Fibroblast of lung (primary cell): ENCODE measurements at regions not wholly inside any gene's neighbourhood (a gene's known extent, or its start where the extent isn't known, plus 50 kb on each side); places are given as distances from the start of the nearest gene placed in this dataset.

Experiments
- DNase-seq, 2 donors: peaks; one replicate each; pipeline versions ENCODE4 v3.0.0 to v3.0.0-alpha.2; 2010; ENCODE audit warnings: low read depth in 2 of 2
- H2AFZ ChIP-seq: 2 replicates; pipeline ENCODE4 v1.5.1; 2012; ENCODE audit warnings: low read length, control low read depth, inconsistent platforms
- H3K27ac ChIP-seq: 2 replicates; pipeline ENCODE4 v1.5.1; 2011; ENCODE audit warnings: low read length, control low read depth; ENCODE audit not compliant: insufficient read depth
- H3K27me3 ChIP-seq: 2 replicates; pipeline ENCODE4 v1.5.1; 2011; ENCODE audit warnings: mild to moderate bottlenecking, low read length; ENCODE audit not compliant: control insufficient read depth, insufficient read depth
- H3K36me3 ChIP-seq: 2 replicates; pipeline ENCODE4 v1.5.1; 2011; ENCODE audit warnings: low read length; ENCODE audit not compliant: control insufficient read depth, insufficient read depth
- H3K4me1 ChIP-seq: 2 replicates; pipeline ENCODE4 v1.5.1; 2011; ENCODE audit warnings: low read length; ENCODE audit not compliant: control insufficient read depth, insufficient read depth; ENCODE audit errors: extremely low read depth
- H3K4me2 ChIP-seq: 2 replicates; pipeline ENCODE4 v1.5.1; 2011; ENCODE audit warnings: low read length, control low read depth; ENCODE audit not compliant: insufficient read depth; ENCODE audit errors: extremely low read depth
- H3K4me3 ChIP-seq, 4 experiments: fragments of 200-600 bp in 1 of 4; sonication (generic) in 1 of 4; replicated peaks in 1 of 4; 2 replicates each; pipeline ENCODE4 v1.5.1; 2011 to 2016; ENCODE audit warnings: low read length in 4 of 4, low read depth in 3 of 4, mild to moderate bottlenecking in 3 of 4, control low read depth in 2 of 4, inconsistent platforms in 1 of 4, mixed read lengths in 1 of 4; ENCODE audit not compliant: insufficient read depth in 1 of 4; ENCODE audit errors: control extremely low read depth in 1 of 4
- H3K79me2 ChIP-seq: 2 replicates; pipeline ENCODE4 v1.5.1; 2012; ENCODE audit warnings: mild to moderate bottlenecking, low read length, inconsistent platforms; ENCODE audit not compliant: control insufficient read depth, insufficient read depth
- H3K9ac ChIP-seq: 2 replicates; pipeline ENCODE4 v1.5.1; 2011; ENCODE audit warnings: mild to moderate bottlenecking, low read length, control low read depth; ENCODE audit not compliant: insufficient read depth
- H3K9me3 ChIP-seq: 2 replicates; pipeline ENCODE4 v1.5.1; 2012; ENCODE audit warnings: low read depth, low read length; ENCODE audit not compliant: control insufficient read depth, insufficient read depth
- H4K20me1 ChIP-seq: 2 replicates; pipeline ENCODE4 v1.5.1; 2011; ENCODE audit warnings: low read length; ENCODE audit not compliant: control insufficient read depth, insufficient read depth; ENCODE audit errors: extremely low read depth
- CTCF ChIP-seq, 2 donors: IDR thresholded peaks in 1 of 2; conservative IDR thresholded peaks in 1 of 2; 1 replicate in 1 of 2; 2 replicates in 1 of 2; pipeline ENCODE4 v1.5.1; 2011 to 2012; ENCODE audit warnings: low read length in 2 of 2, control low read depth in 1 of 2, inconsistent platforms in 1 of 2, low read depth in 1 of 2, mild to moderate bottlenecking in 1 of 2
- EZH2 ChIP-seq: IDR thresholded peaks from 2 replicates; pipeline ENCODE4 v1.5.1; 2012; ENCODE audit warnings: low read length, control low read depth, mild to moderate bottlenecking; ENCODE audit errors: missing control alignments

- H2AFZ ChIP-seq = no peak overlapping the region
- no peak overlapping the region for H3K27ac ChIP-seq
- TF ChIP-seq CTCF (conservative IDR thresholded peaks at IDR 0.05 in 1 of 2, IDR thresholded peaks at IDR 0.05 in 1 of 2; ENCODE audit: low read depth in 1 of 2, low read length in 2 of 2) (no peak), EZH2 (no peak)
- H3K4me1 ChIP-seq = no peaks in the 10 kb centered on the region
- DNase-seq = peak; percentile 45 to 61
- no peak overlapping the region for H3K9ac ChIP-seq
- H3K27me3 ChIP-seq = no peaks in the 10 kb centered on the region
- no peak overlapping the region for H3K4me2 ChIP-seq
- no peaks in the 10 kb centered on the region for H4K20me1 ChIP-seq
- no peak overlapping the region for H3K4me3 ChIP-seq
- H3K79me2 ChIP-seq = no peaks in the 10 kb centered on the region
- H3K9me3 ChIP-seq = no peaks in the 10 kb centered on the region
- no peaks in the 10 kb centered on the region for H3K36me3 ChIP-seq
Observed at GRCh38 chr4:96016634-96017299, 176.9 kb downstream of the PDHA2 start.

GRCh38 chr4:96025011-96025410 is 185.1 kb downstream of the PDHA2 start:
- TF ChIP-seq EZH2 (no peak), CTCF (conservative IDR thresholded peaks at IDR 0.05 in 1 of 2, IDR thresholded peaks at IDR 0.05 in 1 of 2; ENCODE audit: low read depth in 1 of 2, low read length in 2 of 2) (no peak)
- Histone ChIP-seq H3K9ac (no peak overlapping the region), H3K9me3 (no peaks in the 10 kb centered on the region), H3K27me3 (no peaks in the 10 kb centered on the region), H3K4me1 (no peaks in the 10 kb centered on the region), H3K36me3 (no peaks in the 10 kb centered on the region), H3K4me3 (no peak overlapping the region), H2AFZ (no peak overlapping the region), H3K4me2 (no peak overlapping the region), H3K27ac (no peak overlapping the region), H4K20me1 (no peaks in the 10 kb centered on the region), H3K79me2 (no peaks in the 10 kb centered on the region)
- no peak for DNase-seq

GRCh38 chr4:96035727-96036126 is 195.8 kb downstream of the PDHA2 start:
- Histone ChIP-seq H3K27me3 (no peaks in the 10 kb centered on the region), H3K36me3 (no peaks in the 10 kb centered on the region), H3K79me2 (no peaks in the 10 kb centered on the region), H3K27ac (no peak overlapping the region), H3K4me1 (no peaks in the 10 kb centered on the region), H3K4me2 (no peak overlapping the region), H3K9ac (no peak overlapping the region), H3K4me3 (no peak overlapping the region), H4K20me1 (no peaks in the 10 kb centered on the region), H2AFZ (no peak overlapping the region), H3K9me3 (no peaks in the 10 kb centered on the region)
- DNase-seq = peak in 1 of 2 donors; percentile 18
- peak in 1 of 2 donors; percentile 34 for TF ChIP-seq CTCF (conservative IDR thresholded peaks at IDR 0.05 in 1 of 2, IDR thresholded peaks at IDR 0.05 in 1 of 2; ENCODE audit: low read depth in 1 of 2, low read length in 2 of 2)
- no peak for TF ChIP-seq EZH2
